ENCODE measurements at regions not wholly inside any gene's neighbourhood (a gene's known extent, or its start where the extent isn't known, plus 50 kb on each side); places are given as distances from the start of the nearest gene placed in this dataset.

- DNase-seq: no peak
These were observed 102.4 kb downstream of the EFNB2 start for GRCh38 chr13:106433066-106433465.

- DNase-seq: no peak
These were observed 102.8 kb downstream of the EFNB2 start for GRCh38 chr13:106432636-106433035.

- no peak for DNase-seq
These were observed 108.6 kb downstream of the EFNB2 start for GRCh38 chr13:106426909-106427308.

GRCh38 chr13:106425661-106426060, 109.8 kb downstream of the EFNB2 start:
- no peak for DNase-seq

GRCh38 chr13:106424805-106425204, 110.7 kb downstream of the EFNB2 start:
- DNase-seq: no peak

GRCh38 chr13:106423530-106423929, 111.9 kb downstream of the EFNB2 start:
- DNase-seq: no peak

- no peak for DNase-seq
These were observed 116.9 kb downstream of the EFNB2 start for GRCh38 chr13:106418556-106418955.

- no peak for DNase-seq
These were observed 117.9 kb downstream of the EFNB2 start for GRCh38 chr13:106417467-106418110.

GRCh38 chr13:106416645-106417044, 118.8 kb downstream of the EFNB2 start:
- no peak for DNase-seq

GRCh38 chr13:106415971-106416370, 119.5 kb downstream of the EFNB2 start:
- no peak for DNase-seq

- no peak for DNase-seq
These were observed 120.0 kb downstream of the EFNB2 start for GRCh38 chr13:106415442-106415841.

- DNase-seq: no peak
These were observed 128.1 kb downstream of the EFNB2 start for GRCh38 chr13:106407338-106407737.

- no peak for DNase-seq
These were observed 129.7 kb downstream of the EFNB2 start for GRCh38 chr13:106405731-106406130.

GRCh38 chr13:106403280-106403679, 132.2 kb downstream of the EFNB2 start:
- DNase-seq: no peak

GRCh38 chr13:106402866-106403265, 132.6 kb downstream of the EFNB2 start:
- DNase-seq: no peak

GRCh38 chr13:106401081-106401480, 134.4 kb downstream of the EFNB2 start:
- no peak for DNase-seq

- no peak for DNase-seq
These were observed 135.2 kb downstream of the EFNB2 start for GRCh38 chr13:106400289-106400688.

- no peak for DNase-seq
These were observed 137.2 kb downstream of the EFNB2 start for GRCh38 chr13:106398289-106398688.

- DNase-seq: no peak
These were observed 141.7 kb downstream of the EFNB2 start for GRCh38 chr13:106393776-106394175.

GRCh38 chr13:106391681-106392080, 143.8 kb downstream of the EFNB2 start:
- no peak for DNase-seq

- no peak for DNase-seq
These were observed 144.2 kb downstream of the EFNB2 start for GRCh38 chr13:106391271-106391670.

- DNase-seq: no peak
These were observed 145.1 kb downstream of the EFNB2 start for GRCh38 chr13:106390367-106390766.

GRCh38 chr13:106385654-106386053, 149.8 kb downstream of the EFNB2 start:
- no peak for DNase-seq

GRCh38 chr13:106384516-106384915, 150.9 kb downstream of the EFNB2 start:
- no peak for DNase-seq

GRCh38 chr13:106383791-106384190, 151.7 kb downstream of the EFNB2 start:
- DNase-seq: no peak

Measured in activated gamma-delta T cell (primary cell).